GM23338 (cell line): ENCODE measurements at regions not wholly inside any gene's neighbourhood (a gene's known extent, or its start where the extent isn't known, plus 50 kb on each side); places are given as distances from the start of the nearest gene placed in this dataset.

ENCODE experiments used
- ATAC-seq: fragments of 200-7000 bp; cut with Tn5 transposase; 3 replicates; pipeline ENCODE4 v1.9.1; 2020
- DNase-seq: peaks from one replicate; pipeline ENCODE4 v3.0.0-alpha.2; 2015; ENCODE audit warnings: low spot score
- H2AFZ ChIP-seq: fragments of 200-600 bp; sonication (generic); 2 replicates; pipeline ENCODE4 v1.8.0; 2016; ENCODE audit warnings: antibody characterized with exemption, mild to moderate bottlenecking, moderate library complexity
- H3F3A ChIP-seq: fragments of 200-600 bp; sonication (generic); replicated peaks from 2 replicates; pipeline ENCODE4 v1.8.0; 2017; ENCODE audit warnings: antibody characterized with exemption, mixed run types, low read depth
- H3K27ac ChIP-seq: fragments of 200-600 bp; sonication (generic); 2 replicates; pipeline ENCODE4 v1.6.1; 2016; ENCODE audit warnings: low read depth
- H3K27me3 ChIP-seq: fragments of 200-600 bp; sonication (generic); 2 replicates; pipeline ENCODE4 v1.8.0; 2016; ENCODE audit warnings: mild to moderate bottlenecking, mixed run types, moderate library complexity; ENCODE audit not compliant: insufficient read depth
- H3K36me3 ChIP-seq: fragments of 200-600 bp; sonication (generic); 2 replicates; pipeline ENCODE4 v1.8.0; 2016; ENCODE audit warnings: mild to moderate bottlenecking; ENCODE audit not compliant: insufficient read depth
- H3K4me1 ChIP-seq: fragments of 200-600 bp; sonication (generic); 2 replicates; pipeline ENCODE4 v1.8.0; 2016; ENCODE audit warnings: mild to moderate bottlenecking, moderate library complexity; ENCODE audit not compliant: insufficient read depth
- H3K4me2 ChIP-seq: fragments of 200-600 bp; sonication (generic); 2 replicates; pipeline ENCODE4 v1.7.1; 2017; ENCODE audit warnings: mixed run types
- H3K4me3 ChIP-seq: fragments of 200-600 bp; sonication (generic); 2 replicates; pipeline ENCODE4 v1.6.1; 2016; ENCODE audit warnings: mixed run types
- H3K79me2 ChIP-seq: fragments of 200-600 bp; sonication (generic); replicated peaks from 2 replicates; pipeline ENCODE4 v1.8.0; 2017; ENCODE audit warnings: mild to moderate bottlenecking; ENCODE audit not compliant: insufficient read depth
- H3K9me2 ChIP-seq: fragments of 200-600 bp; sonication (generic); 2 replicates; pipeline ENCODE4 v1.8.0; 2017; ENCODE audit not compliant: insufficient read depth
- H4K20me1 ChIP-seq: fragments of 200-600 bp; sonication (generic); replicated peaks from 2 replicates; pipeline ENCODE4 v1.8.0; 2017; ENCODE audit warnings: mild to moderate bottlenecking; ENCODE audit not compliant: insufficient read depth
- H3K27ac Mint-ChIP-seq: 2 replicates; pipeline ENCODE4 v1.8.0; 2020; ENCODE audit warnings: inconsistent platforms, mild to moderate bottlenecking, moderate library complexity, mixed read lengths
- H3K27me3 Mint-ChIP-seq: 3 replicates; pipeline ENCODE4 v1.8.0; 2022; ENCODE audit warnings: low read depth, mild to moderate bottlenecking, moderate library complexity, mixed read lengths, inconsistent platforms; ENCODE audit not compliant: insufficient read depth, poor library complexity
- H3K36me3 Mint-ChIP-seq: 3 replicates; pipeline ENCODE4 v1.8.0; 2021; ENCODE audit warnings: low read depth, mild to moderate bottlenecking, inconsistent platforms, moderate library complexity, mixed read lengths
- H3K4me1 Mint-ChIP-seq: 3 replicates; pipeline ENCODE4 v1.8.0; 2020; ENCODE audit warnings: mild to moderate bottlenecking, inconsistent platforms, mixed read lengths
- H3K4me3 Mint-ChIP-seq: 3 replicates; pipeline ENCODE4 v1.8.0; 2021; ENCODE audit warnings: moderate library complexity, mild to moderate bottlenecking, inconsistent platforms, mixed read lengths
- H3K9me3 Mint-ChIP-seq: 3 replicates; pipeline ENCODE4 v1.8.0; 2020; ENCODE audit warnings: moderate library complexity, mild to moderate bottlenecking, inconsistent platforms, mixed read lengths
- CREB1 ChIP-seq: fragments of 250-450 bp; sonication (Bioruptor Pico); IDR thresholded peaks from 2 replicates; pipeline ENCODE4 v1.5.0; 2020; ENCODE audit warnings: low read depth, mild to moderate bottlenecking, moderate library complexity
- CTCF ChIP-seq, 2 experiments: fragments of 200-600 bp in 1 of 2; sonication (generic) in 1 of 2; conservative IDR thresholded peaks; 2 replicates each; pipeline versions ENCODE4 v1.5.1 to v1.6.1; 2016 to 2017; ENCODE audit warnings: antibody characterized with exemption in 2 of 2, low read depth in 2 of 2, mild to moderate bottlenecking in 2 of 2, moderate library complexity in 1 of 2
- ETS1 ChIP-seq: IDR thresholded peaks from 2 replicates; pipeline ENCODE4 v1.6.1; 2016; ENCODE audit warnings: antibody characterized with exemption
- EZH2 ChIP-seq: fragments of 200-600 bp; sonication (generic); IDR thresholded peaks from one replicate; pipeline ENCODE4 v1.8.0; 2017; ENCODE audit warnings: antibody characterized with exemption, mild to moderate bottlenecking, low read depth; ENCODE audit not compliant: unreplicated experiment
- EZH2phosphoT487 ChIP-seq: fragments of 200-600 bp; sonication (generic); IDR thresholded peaks from one replicate; pipeline ENCODE4 v1.8.1; 2018; ENCODE audit warnings: antibody characterized with exemption; ENCODE audit not compliant: unreplicated experiment
- JUNB ChIP-seq: IDR thresholded peaks from one replicate; pipeline ENCODE4 v1.6.1; 2016; ENCODE audit warnings: antibody characterized with exemption; ENCODE audit not compliant: unreplicated experiment
- NANOG ChIP-seq: IDR thresholded peaks from 2 replicates; pipeline ENCODE4 v1.6.1; 2016; ENCODE audit warnings: antibody characterized with exemption, borderline replicate concordance
- POLR2AphosphoS5 ChIP-seq: IDR thresholded peaks from 2 replicates; pipeline ENCODE4 v1.6.1; 2016; ENCODE audit warnings: antibody characterized with exemption, low read depth
- REST ChIP-seq: IDR thresholded peaks from one replicate; pipeline ENCODE4 v1.6.1; 2018; ENCODE audit warnings: antibody characterized with exemption; ENCODE audit not compliant: unreplicated experiment
- STAT1 ChIP-seq: IDR thresholded peaks from one replicate; pipeline ENCODE4 v1.6.1; 2016; ENCODE audit warnings: antibody characterized with exemption; ENCODE audit not compliant: unreplicated experiment
- ZNF114 ChIP-seq: fragments of 250-450 bp; sonication (Bioruptor Pico); IDR thresholded peaks from 2 replicates; pipeline ENCODE4 v1.5.0; 2020; ENCODE audit warnings: mild to moderate bottlenecking, moderate library complexity
- ZNF331 ChIP-seq: fragments of 250-450 bp; sonication (Bioruptor Pico); IDR thresholded peaks from 2 replicates; pipeline ENCODE4 v1.5.0; 2020; ENCODE audit warnings: low read depth, mild to moderate bottlenecking, moderate library complexity
- ZNF462 ChIP-seq: fragments of 250-450 bp; sonication (Bioruptor Pico); IDR thresholded peaks from 2 replicates; pipeline ENCODE4 v1.5.0; 2020; ENCODE audit warnings: mild to moderate bottlenecking, moderate library complexity

- H3K4me1 ChIP-seq: no peaks in the 10 kb centered on the region
- no peak overlapping the region for H3K4me3 ChIP-seq
- Mint-ChIP-seq H3K4me1 (no peaks in the 10 kb centered on the region), H3K27me3 (peaks cover 1% of the 10 kb centered on the region), H3K4me3 (no peak overlapping the region), H3K36me3 (no peaks in the 10 kb centered on the region), H3K9me3 (no peaks in the 10 kb centered on the region), H3K27ac (no peak overlapping the region)
- no peaks in the 10 kb centered on the region for H3K79me2 ChIP-seq
- no peak for ATAC-seq
- H3K36me3 ChIP-seq: no peaks in the 10 kb centered on the region
- H3K27me3 ChIP-seq: no peaks in the 10 kb centered on the region
- 0 out of 2 replicates have a peak, but pooled peaks cover 4% of the 10 kb centered on the region for H3K9me2 ChIP-seq
- TF ChIP-seq NANOG (no peak), REST (no peak), JUNB (no peak), CREB1 (CRISPR knock-in tag) (no peak), EZH2phosphoT487 (no peak), ZNF114 (CRISPR knock-in tag) (no peak), STAT1 (no peak), ZNF331 (CRISPR knock-in tag) (no peak), ETS1 (no peak), EZH2 (no peak), CTCF (conservative IDR thresholded peaks at IDR 0.05; ENCODE audit: low read depth in 2 of 2) (no peak), ZNF462 (no peak), POLR2AphosphoS5 (no peak)
- H3K4me2 ChIP-seq: no peak overlapping the region
- no peak for DNase-seq
- no peak overlapping the region for H3K27ac ChIP-seq
- no peaks in the 10 kb centered on the region for H4K20me1 ChIP-seq
- no peaks in the 10 kb centered on the region for H3F3A ChIP-seq
- no peak overlapping the region for H2AFZ ChIP-seq
Observed at GRCh38 chr6:154673919-154674318, 59.3 kb upstream of the SCAF8 start.
